Effector memory CD4-positive, alpha-beta T cell (primary cell): ENCODE measurements at regions not wholly inside any gene's neighbourhood (a gene's known extent, or its start where the extent isn't known, plus 50 kb on each side); places are given as distances from the start of the nearest gene placed in this dataset.

ENCODE experiments used
- DNase-seq, 3 donors: peaks; one replicate each; pipeline ENCODE4 v3.0.0-alpha.2; 2020
- H3K27ac ChIP-seq: 2 replicates; pipeline ENCODE4 v1.7.0; 2013; ENCODE audit warnings: mild to moderate bottlenecking, low read length, moderate library complexity; ENCODE audit not compliant: insufficient read depth, poor library complexity, severe bottlenecking
- H3K27me3 ChIP-seq: replicated peaks from 2 replicates; pipeline ENCODE4 v1.7.0; 2013; ENCODE audit warnings: mild to moderate bottlenecking, low read length; ENCODE audit not compliant: insufficient read depth, control insufficient read depth, poor library complexity, severe bottlenecking
- H3K36me3 ChIP-seq: 2 replicates; pipeline ENCODE4 v1.7.0; 2013; ENCODE audit warnings: mild to moderate bottlenecking, low read length, moderate library complexity; ENCODE audit not compliant: control insufficient read depth, insufficient read depth
- H3K4me1 ChIP-seq: 2 replicates; pipeline ENCODE4 v1.7.0; 2013; ENCODE audit warnings: low read length, mild to moderate bottlenecking; ENCODE audit not compliant: control insufficient read depth, insufficient read depth, poor library complexity, severe bottlenecking
- H3K4me3 ChIP-seq: 2 replicates; pipeline ENCODE4 v1.7.0; 2013; ENCODE audit warnings: low read length, low read depth, mild to moderate bottlenecking; ENCODE audit not compliant: insufficient read depth, poor library complexity, severe bottlenecking
- H3K9me3 ChIP-seq: 2 replicates; pipeline ENCODE4 v1.7.0; 2013; ENCODE audit warnings: mild to moderate bottlenecking, low read length, moderate library complexity; ENCODE audit not compliant: control insufficient read depth

DNA sequence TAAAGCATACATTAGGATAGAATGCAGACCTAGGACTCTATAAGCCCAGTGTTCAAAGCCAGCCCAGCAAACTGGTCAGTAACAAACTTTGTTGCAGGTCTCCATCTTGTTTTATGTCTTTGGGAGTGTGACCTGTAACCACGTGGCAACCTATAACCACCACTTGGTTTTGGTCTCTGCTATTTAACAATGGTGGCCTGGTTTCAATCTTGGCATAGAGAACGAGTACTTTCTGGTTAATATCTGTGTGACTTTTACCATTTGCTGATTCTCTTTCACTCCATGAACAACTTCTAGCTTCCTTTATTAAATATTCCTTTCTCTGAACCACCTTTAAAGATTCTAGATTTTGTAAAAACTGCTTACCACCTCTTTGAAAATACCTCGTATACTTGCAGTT lies 118.5 kb downstream of the KCNS3 start:
- Histone ChIP-seq H3K4me1 (no peaks in the 10 kb centered on the region), H3K4me3 (no peak overlapping the region), H3K36me3 (no peaks in the 10 kb centered on the region), H3K27me3 (no peaks in the 10 kb centered on the region), H3K9me3 (no peaks in the 10 kb centered on the region), H3K27ac (no peak overlapping the region)
- DNase-seq: no peak

DNA sequence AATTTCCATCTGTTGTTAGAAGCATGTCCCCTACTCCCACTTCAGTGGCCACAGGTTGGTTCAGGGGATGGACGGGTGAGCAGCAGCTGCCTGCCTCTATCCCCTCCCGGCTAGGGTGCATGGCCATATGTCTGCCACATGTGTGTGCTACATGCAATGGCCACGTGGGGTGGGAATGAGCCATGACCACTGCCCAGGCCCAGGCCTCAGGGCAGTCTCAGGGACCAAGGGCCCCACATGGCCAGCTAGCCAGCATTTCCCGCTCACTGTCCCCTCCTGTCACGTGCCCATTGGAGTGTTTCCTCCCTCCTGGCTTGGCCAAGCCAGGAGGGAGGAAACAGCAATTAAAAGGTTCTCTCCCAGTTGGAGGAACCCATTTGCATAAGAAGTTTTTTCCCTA lies 117.1 kb downstream of the KCNS3 start:
- H3K9me3 ChIP-seq: no peaks in the 10 kb centered on the region
- no peaks in the 10 kb centered on the region for H3K27me3 ChIP-seq
- no peaks in the 10 kb centered on the region for H3K36me3 ChIP-seq
- no peak overlapping the region for H3K27ac ChIP-seq
- no peak for DNase-seq
- H3K4me1 ChIP-seq: no peaks in the 10 kb centered on the region
- no peak overlapping the region for H3K4me3 ChIP-seq
